SK-N-SH treated with all-trans-retinoic acid at 6 μM for 48 hours (cell line): ENCODE measurements at regions not wholly inside any gene's neighbourhood (a gene's known extent, or its start where the extent isn't known, plus 50 kb on each side); places are given as distances from the start of the nearest gene placed in this dataset.

Experiments
- OSR1 ChIP-seq: fragments of 250-450 bp; sonication (Bioruptor Pico); IDR thresholded peaks from 2 replicates; pipeline ENCODE4 v1.8.0; 2022; ENCODE audit warnings: moderate library complexity, mild to moderate bottlenecking, inconsistent platforms
- PATZ1 ChIP-seq: fragments of 250-450 bp; sonication (Bioruptor Pico); IDR thresholded peaks from 2 replicates; pipeline ENCODE4 v1.8.0; 2020; ENCODE audit warnings: mild to moderate bottlenecking, moderate library complexity, borderline replicate concordance
- PPARA ChIP-seq: fragments of 250-450 bp; sonication (Bioruptor Pico); IDR thresholded peaks from 2 replicates; pipeline ENCODE4 v1.5.0; 2020; ENCODE audit warnings: mild to moderate bottlenecking, borderline replicate concordance
- RARB ChIP-seq: fragments of 250-450 bp; sonication (Bioruptor Pico); IDR thresholded peaks from 2 replicates; pipeline ENCODE4 v1.8.0; 2021; ENCODE audit warnings: mild to moderate bottlenecking, moderate library complexity
- TOX ChIP-seq: fragments of 250-450 bp; sonication (Bioruptor Pico); IDR thresholded peaks from 2 replicates; pipeline ENCODE4 v1.8.0; 2021; ENCODE audit warnings: mild to moderate bottlenecking, moderate library complexity, borderline replicate concordance
- ZFP3 ChIP-seq: fragments of 250-450 bp; sonication (Bioruptor Pico); IDR thresholded peaks from 2 replicates; pipeline ENCODE4 v1.5.0; 2020; ENCODE audit warnings: mild to moderate bottlenecking, moderate library complexity
- ZFP30 ChIP-seq: fragments of 450-650 bp; formaldehyde crosslinking; IDR thresholded peaks from 2 replicates; pipeline ENCODE4 v1.5.0; 2022; ENCODE audit warnings: mild to moderate bottlenecking, moderate library complexity

GRCh38 chr2:18829251-18829902, 240.0 kb upstream of the NT5C1B start:
- TF ChIP-seq PATZ1 (CRISPR knock-in tag) (no peak), ZFP3 (CRISPR knock-in tag) (no peak), PPARA (CRISPR knock-in tag) (no peak), OSR1 (CRISPR knock-in tag) (no peak), RARB (CRISPR knock-in tag) (no peak), ZFP30 (CRISPR knock-in tag) (no peak), TOX (no peak)
